ENCODE measurements at regions not wholly inside any gene's neighbourhood (a gene's known extent, or its start where the extent isn't known, plus 50 kb on each side); places are given as distances from the start of the nearest gene placed in this dataset.

GRCh38 chr3:3241596-3241995 lies 62.1 kb upstream of the CRBN start:
- DNase-seq (ENCODE audit: low spot score), result no peak

DNA sequence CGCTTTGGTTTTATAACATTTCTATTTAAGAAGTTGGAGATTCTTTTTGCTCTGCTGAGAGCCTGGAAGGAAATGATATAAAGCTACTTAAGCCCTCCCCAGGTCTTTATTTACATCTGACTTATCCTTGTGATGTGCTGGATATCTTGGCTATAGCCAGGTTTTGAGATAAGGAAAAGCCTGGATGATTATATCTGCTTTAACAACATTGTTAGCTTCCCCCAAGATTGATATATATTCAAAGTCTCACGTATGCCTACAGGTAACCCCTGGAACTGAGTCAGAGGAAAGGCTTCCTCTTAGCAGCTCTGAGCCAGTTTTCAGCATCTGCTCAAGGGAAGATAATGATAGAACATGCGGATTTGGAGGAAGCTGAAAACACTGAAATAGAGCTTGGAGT lies 61.5 kb upstream of the CRBN start:
- no peak for DNase-seq (ENCODE audit: low spot score)

GRCh38 chr3:3237979-3238378 lies 58.5 kb upstream of the CRBN start:
- DNase-seq (ENCODE audit: low spot score), result no peak

GRCh38 chr3:3232251-3232650 lies 52.8 kb upstream of the CRBN start:
- no peak for DNase-seq (ENCODE audit: low spot score)

All from left forelimb (tissue), 1 donor.